PFSK-1 (cell line): ENCODE measurements at regions not wholly inside any gene's neighbourhood (a gene's known extent, or its start where the extent isn't known, plus 50 kb on each side); places are given as distances from the start of the nearest gene placed in this dataset.

Source experiments
- FOXP2 ChIP-seq: optimal IDR thresholded peaks from 2 replicates; pipeline ENCODE3; 2011; ENCODE audit warnings: borderline replicate concordance, control low read depth, inconsistent platforms; ENCODE audit not compliant: insufficient read depth; ENCODE audit errors: extremely low read length, extremely low read depth
- POLR2AphosphoS5 ChIP-seq: IDR thresholded peaks from 2 replicates; pipeline ENCODE4 v1.6.1; 2012; ENCODE audit warnings: low read depth, mild to moderate bottlenecking, control low read depth, low read length, moderate library complexity
- SIN3A ChIP-seq: IDR thresholded peaks from 2 replicates; pipeline ENCODE4 v1.6.1; 2012; ENCODE audit warnings: mild to moderate bottlenecking, low read length, moderate library complexity, borderline replicate concordance; ENCODE audit not compliant: insufficient read depth
- TAF1 ChIP-seq: IDR thresholded peaks from 2 replicates; pipeline ENCODE4 v1.6.1; 2012; ENCODE audit warnings: low read length, control low read depth, borderline replicate concordance; ENCODE audit not compliant: insufficient read depth
- TF ChIP-seq, protein P1 (sequence below), 2 experiments: IDR thresholded peaks; 2 replicates each; pipeline versions ENCODE4 v1.6.1 to v1.8.0; 2011 to 2012; ENCODE audit warnings: low read depth in 2 of 2, low read length in 2 of 2, control low read depth in 1 of 2, inconsistent platforms in 1 of 2, mild to moderate bottlenecking in 1 of 2, moderate library complexity in 1 of 2; ENCODE audit not compliant: insufficient read depth in 1 of 2

DNA sequence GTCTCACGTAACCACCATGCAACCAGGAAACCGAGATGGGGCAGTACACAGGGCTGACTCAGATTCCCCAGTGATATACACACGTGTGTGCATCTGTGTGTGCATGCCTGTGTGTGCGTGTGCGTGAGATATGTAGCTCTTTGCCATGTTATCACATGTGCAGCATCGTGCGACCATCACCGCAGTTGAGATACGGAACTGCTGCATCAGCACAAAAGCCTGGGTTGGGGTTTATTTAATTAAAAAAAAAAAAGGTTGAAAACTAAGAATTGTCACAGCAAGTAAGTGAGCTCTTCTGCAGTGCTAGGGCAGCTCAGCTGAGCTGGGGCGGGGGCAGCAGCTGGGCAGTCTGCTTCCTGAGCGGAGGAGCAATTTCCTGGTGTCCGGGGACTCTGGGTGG is 152.5 kb downstream of the RBFOX3 start:
- no peak for TF ChIP-seq FOXP2
- no peak for TF ChIP-seq TAF1
- TF ChIP-seq SIN3A = no peak
- TF ChIP-seq, protein P1, sequence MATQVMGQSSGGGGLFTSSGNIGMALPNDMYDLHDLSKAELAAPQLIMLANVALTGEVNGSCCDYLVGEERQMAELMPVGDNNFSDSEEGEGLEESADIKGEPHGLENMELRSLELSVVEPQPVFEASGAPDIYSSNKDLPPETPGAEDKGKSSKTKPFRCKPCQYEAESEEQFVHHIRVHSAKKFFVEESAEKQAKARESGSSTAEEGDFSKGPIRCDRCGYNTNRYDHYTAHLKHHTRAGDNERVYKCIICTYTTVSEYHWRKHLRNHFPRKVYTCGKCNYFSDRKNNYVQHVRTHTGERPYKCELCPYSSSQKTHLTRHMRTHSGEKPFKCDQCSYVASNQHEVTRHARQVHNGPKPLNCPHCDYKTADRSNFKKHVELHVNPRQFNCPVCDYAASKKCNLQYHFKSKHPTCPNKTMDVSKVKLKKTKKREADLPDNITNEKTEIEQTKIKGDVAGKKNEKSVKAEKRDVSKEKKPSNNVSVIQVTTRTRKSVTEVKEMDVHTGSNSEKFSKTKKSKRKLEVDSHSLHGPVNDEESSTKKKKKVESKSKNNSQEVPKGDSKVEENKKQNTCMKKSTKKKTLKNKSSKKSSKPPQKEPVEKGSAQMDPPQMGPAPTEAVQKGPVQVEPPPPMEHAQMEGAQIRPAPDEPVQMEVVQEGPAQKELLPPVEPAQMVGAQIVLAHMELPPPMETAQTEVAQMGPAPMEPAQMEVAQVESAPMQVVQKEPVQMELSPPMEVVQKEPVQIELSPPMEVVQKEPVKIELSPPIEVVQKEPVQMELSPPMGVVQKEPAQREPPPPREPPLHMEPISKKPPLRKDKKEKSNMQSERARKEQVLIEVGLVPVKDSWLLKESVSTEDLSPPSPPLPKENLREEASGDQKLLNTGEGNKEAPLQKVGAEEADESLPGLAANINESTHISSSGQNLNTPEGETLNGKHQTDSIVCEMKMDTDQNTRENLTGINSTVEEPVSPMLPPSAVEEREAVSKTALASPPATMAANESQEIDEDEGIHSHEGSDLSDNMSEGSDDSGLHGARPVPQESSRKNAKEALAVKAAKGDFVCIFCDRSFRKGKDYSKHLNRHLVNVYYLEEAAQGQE (IDR thresholded peaks at IDR 0.05; ENCODE audit: insufficient read depth in 1 of 2, low read depth in 2 of 2, low read length in 2 of 2) = no peak
- no peak for TF ChIP-seq POLR2AphosphoS5

DNA sequence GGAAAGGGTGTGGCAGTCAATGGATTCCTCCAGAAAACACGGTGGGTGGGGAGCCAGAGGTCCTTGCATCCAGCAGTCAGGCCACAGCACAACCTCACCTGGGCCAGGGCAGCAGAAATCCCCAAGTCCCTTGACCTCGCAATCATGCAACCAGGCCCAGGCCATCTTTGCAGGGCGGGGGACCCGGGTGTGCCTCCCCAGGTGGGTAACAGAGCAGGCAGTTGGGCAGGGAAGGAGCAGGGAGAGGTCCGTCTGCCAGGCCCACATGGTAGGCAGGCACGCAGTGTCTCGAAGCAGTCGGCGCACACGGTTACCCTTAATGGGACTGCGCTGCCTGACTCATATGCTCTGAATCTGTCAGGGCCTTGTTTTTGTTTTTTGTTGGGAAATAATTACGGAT is 153.0 kb downstream of the RBFOX3 start:
- TF ChIP-seq TAF1 (no peak), SIN3A (no peak), POLR2AphosphoS5 (no peak), FOXP2 (no peak)
- TF ChIP-seq, protein P1 (IDR thresholded peaks at IDR 0.05; ENCODE audit: insufficient read depth in 1 of 2, low read depth in 2 of 2, low read length in 2 of 2) = no peak

DNA sequence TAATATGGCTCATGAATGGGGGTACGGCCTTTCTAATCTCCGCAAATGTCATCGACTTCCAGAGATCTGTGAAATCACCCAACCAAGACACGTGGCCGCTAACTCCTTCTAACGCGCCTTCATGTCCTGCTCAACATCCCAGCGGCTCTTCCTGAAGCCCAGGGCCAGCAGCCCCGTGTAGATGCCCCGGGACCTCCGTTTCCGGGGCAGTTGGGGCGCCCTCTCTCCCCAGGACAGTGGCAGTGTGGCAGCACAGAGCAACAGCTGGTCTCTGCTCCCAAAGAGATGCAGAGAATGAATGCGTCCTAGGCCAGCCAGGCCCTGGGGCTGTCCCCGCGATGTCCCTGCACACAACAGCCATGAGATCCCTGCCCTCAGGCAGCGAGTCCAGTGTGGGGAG is 153.5 kb downstream of the RBFOX3 start:
- no peak for TF ChIP-seq POLR2AphosphoS5

DNA sequence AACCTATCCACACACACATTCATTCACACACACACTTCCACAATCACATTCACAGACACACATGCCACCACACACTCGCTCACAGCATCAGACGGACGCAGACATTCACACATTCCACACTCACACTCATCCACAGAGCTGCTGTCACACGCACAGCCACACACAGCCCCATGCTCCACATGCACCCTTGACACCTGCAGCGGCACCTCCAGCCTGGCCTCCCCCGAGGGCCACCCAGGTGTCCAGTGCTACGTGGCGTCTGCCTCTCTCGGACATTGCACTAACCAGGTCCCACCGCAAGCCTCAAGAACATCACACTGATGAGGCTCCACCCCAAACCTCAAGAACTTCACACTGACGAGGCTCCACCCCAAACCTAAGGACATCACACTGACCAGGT is 155.2 kb downstream of the RBFOX3 start:
- TF ChIP-seq TAF1 (no peak), FOXP2 (no peak), POLR2AphosphoS5 (no peak), SIN3A (no peak)
- TF ChIP-seq, protein P1 (IDR thresholded peaks at IDR 0.05; ENCODE audit: insufficient read depth in 1 of 2, low read depth in 2 of 2, low read length in 2 of 2) = no peak

DNA sequence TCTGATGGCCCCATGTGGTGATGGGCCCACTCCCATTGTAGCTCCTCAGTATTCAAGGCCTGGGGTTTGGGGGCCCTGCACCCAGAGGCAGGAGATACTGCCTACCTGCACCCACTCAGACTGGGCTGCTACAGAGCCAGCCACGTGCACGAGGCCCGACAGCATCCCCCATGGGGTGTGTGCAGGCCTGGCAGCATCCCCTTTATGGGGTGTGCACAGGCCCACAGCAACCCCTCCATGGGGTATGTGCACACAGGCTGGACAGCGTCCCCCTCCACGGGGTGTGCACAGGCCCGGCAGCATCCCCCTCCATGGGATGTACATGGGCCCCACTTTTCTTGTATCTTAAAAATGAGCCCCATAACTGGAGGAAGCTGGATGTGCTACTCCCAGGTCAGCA is 156.0 kb downstream of the RBFOX3 start:
- TF ChIP-seq TAF1 (no peak), FOXP2 (no peak), SIN3A (no peak)
- TF ChIP-seq, protein P1 (IDR thresholded peaks at IDR 0.05; ENCODE audit: insufficient read depth in 1 of 2, low read depth in 2 of 2, low read length in 2 of 2) = no peak
